Ovary (tissue), 7 donors: ENCODE measurements at regions not wholly inside any gene's neighbourhood (a gene's known extent, or its start where the extent isn't known, plus 50 kb on each side); places are given as distances from the start of the nearest gene placed in this dataset.

Source experiments
- DNase-seq, 5 donors: peaks; one replicate each; pipeline ENCODE4 v3.0.0-alpha.2; 2019 to 2020
- H3K27ac ChIP-seq, 2 donors: fragments of 200-600 bp; one replicate each; pipeline versions ENCODE4 v1.5.1 to v1.8.0; 2019 to 2022
- H3K27me3 ChIP-seq: fragments of 200-600 bp; one replicate; pipeline ENCODE4 v1.8.0; 2022
- H3K36me3 ChIP-seq: fragments of 200-600 bp; sonication (generic); one replicate; pipeline ENCODE4 v1.5.1; 2019
- H3K4me1 ChIP-seq: one replicate; pipeline ENCODE4 v1.8.1; 2013; ENCODE audit warnings: mild to moderate bottlenecking, moderate library complexity; ENCODE audit not compliant: insufficient read depth
- H3K4me3 ChIP-seq: fragments of 200-600 bp; sonication (generic); one replicate; pipeline ENCODE4 v1.5.1; 2017
- H3K9me3 ChIP-seq, 2 donors: fragments of 200-600 bp in 1 of 2; sonication (generic) in 1 of 2; one replicate each; pipeline versions ENCODE4 v1.5.1 to v1.8.1; 2013 to 2019; ENCODE audit warnings: mild to moderate bottlenecking in 1 of 2, moderate library complexity in 1 of 2
- CTCF ChIP-seq, 3 donors: fragments of 450-650 bp in 2 of 3; fragments of 200-600 bp in 1 of 3; IDR thresholded peaks; one replicate each; pipeline versions ENCODE4 v1.5.1 to v1.8.0; 2016 to 2022; ENCODE audit warnings: antibody characterized with exemption in 3 of 3, mild to moderate bottlenecking in 1 of 3
- EP300 ChIP-seq: sonication (generic); formaldehyde crosslinking; IDR thresholded peaks from one replicate; pipeline ENCODE4 v1.6.1; 2017; ENCODE audit warnings: antibody characterized with exemption
- POLR2A ChIP-seq: fragments of 450-650 bp; IDR thresholded peaks from one replicate; pipeline ENCODE4 v1.6.1; 2017; ENCODE audit warnings: antibody characterized with exemption, mild to moderate bottlenecking, moderate library complexity
- WGBS, 3 donors: extraction: QIAGEN DNeasy Blood & Tissue Kit in 1 of 3; methylation state at CpG; one replicate each; pipeline versions ENCODE4 v1.1.5 to v1.1.7; 2013 to 2017; 5-methylcytosine and 5-hydroxymethylcytosine counted together
- intact Hi-C, 4 donors: fragments of 100-400 bp; cut with DNase I; formaldehyde crosslinking; loops; one replicate each; pipeline versions ENCODE4 v1.11.0 to v1.15.1; 2022 to 2023
- donor health status: DM: no; HTN: no; CAD: no; lungs with moderate emphysema.
- donor health status: DM: no; HTN: no; CAD: no.
- donor health status: Bipolar disorder and iron deficiency.
- donor health status: DM: no; HTN: no; CAD: no.
- donor health status: DM: yes; HTN: yes; CAD: no.

DNA sequence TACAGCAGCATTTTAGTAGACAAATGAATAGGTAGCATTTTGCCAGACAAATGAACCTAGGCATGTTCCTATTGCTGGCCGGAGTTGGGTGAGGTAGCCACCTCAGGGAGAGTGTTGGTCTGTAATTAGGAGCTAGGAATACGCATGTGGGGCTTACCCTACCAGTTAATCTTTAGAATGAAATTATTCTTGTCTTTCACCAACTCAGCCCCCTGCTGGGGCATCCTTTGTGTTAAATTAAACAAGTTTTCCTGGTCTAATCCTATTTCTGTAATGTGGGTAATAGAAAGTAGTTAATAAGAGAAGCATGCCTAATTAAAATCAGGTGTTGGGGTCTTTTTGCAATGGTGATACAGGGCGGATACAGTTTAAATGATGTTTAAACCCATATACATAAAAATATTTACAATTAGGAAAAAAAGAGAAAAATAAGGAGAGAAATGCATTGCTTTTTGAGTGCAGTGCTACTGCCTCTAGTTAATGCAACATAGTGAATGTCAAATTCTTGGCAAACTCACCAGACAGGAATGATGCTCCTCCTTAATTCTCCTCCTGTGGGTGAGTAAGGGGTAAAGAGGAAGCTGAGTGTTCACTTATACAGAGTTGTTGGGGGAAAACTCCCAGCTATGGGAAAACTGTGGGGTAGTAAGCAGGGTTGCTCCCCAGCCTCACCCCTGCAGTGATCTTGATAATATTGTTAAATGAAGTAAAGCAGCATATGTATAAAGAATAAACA, 276.4 kb upstream of the EDNRB start:
- 78 to 88% (median 82%) methylated on average over 3 of the region's 3 CpGs for WGBS, 3 donors
- no peak for DNase-seq
- Histone ChIP-seq H3K27ac (no peak overlapping the region), H3K9me3 (no peaks in the 10 kb centered on the region), H3K4me3 (no peak overlapping the region), H3K4me1 (no peaks in the 10 kb centered on the region), H3K27me3 (no peaks in the 10 kb centered on the region), H3K36me3 (no peaks in the 10 kb centered on the region)
- TF ChIP-seq POLR2A (no peak), CTCF (IDR thresholded peaks at IDR 0.05) (no peak), EP300 (no peak)
- intact Hi-C loops = no loop called here

GRCh38 chr13:78193846-78194245, 275.2 kb upstream of the EDNRB start:
- H3K4me1 ChIP-seq = no peaks in the 10 kb centered on the region
- H3K4me3 ChIP-seq = no peak overlapping the region
- DNase-seq = no peak
- H3K9me3 ChIP-seq = no peaks in the 10 kb centered on the region
- no peak for TF ChIP-seq POLR2A
- TF ChIP-seq EP300 = no peak
- TF ChIP-seq CTCF (IDR thresholded peaks at IDR 0.05) = no peak
- H3K27ac ChIP-seq = no peak overlapping the region
- H3K27me3 ChIP-seq = no peaks in the 10 kb centered on the region
- no peaks in the 10 kb centered on the region for H3K36me3 ChIP-seq
- intact Hi-C loops = no loop called here

DNA sequence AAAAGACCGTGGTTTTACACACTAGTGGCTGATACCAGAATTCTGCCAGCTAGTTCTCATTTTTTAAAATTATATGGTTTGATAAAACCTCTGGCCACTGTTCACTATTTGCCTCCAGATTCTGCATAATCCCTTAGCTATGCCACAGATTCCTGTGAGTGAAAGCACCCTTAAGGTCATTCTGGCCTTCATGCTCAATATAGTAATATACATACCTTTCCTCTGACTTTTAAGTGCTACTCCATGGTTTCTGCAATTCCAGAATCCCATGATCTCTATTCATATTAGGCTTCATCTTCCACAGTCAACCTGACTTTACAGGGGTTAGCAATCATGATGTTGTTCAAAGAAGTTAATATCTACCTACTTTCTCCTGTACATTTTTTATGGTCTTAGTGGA, 274.1 kb upstream of the EDNRB start:
- Histone ChIP-seq H3K27me3 (no peaks in the 10 kb centered on the region), H3K4me3 (no peak overlapping the region), H3K4me1 (no peaks in the 10 kb centered on the region), H3K9me3 (no peaks in the 10 kb centered on the region), H3K36me3 (no peaks in the 10 kb centered on the region), H3K27ac (no peak overlapping the region)
- intact Hi-C loops = no loop called here
- no peak for TF ChIP-seq EP300
- TF ChIP-seq POLR2A = no peak
- no peak for TF ChIP-seq CTCF (IDR thresholded peaks at IDR 0.05)
- 3 to 44% (median 42%) methylated on average over 1 of the region's 1 CpG for WGBS, 3 donors
- no peak for DNase-seq

DNA sequence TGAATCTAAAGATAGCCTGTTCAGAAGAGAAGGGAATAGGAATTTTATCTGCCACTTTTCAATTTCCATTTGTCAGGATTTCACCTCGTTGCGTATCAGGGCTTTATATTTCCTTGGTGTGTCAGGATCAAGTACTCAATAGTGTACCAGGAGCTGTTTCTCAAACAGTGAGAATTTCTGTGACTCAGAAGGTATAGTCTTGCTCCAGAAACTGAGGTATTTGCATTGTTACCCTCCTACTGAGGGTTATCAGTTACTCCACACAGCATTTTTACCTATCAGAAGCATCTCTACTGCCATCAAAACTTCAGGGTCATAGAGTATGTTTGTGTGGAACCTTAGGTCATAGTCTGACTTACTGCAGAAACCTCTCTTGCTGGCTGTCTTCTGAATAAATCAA, 271.7 kb upstream of the EDNRB start:
- Histone ChIP-seq H3K4me1 (no peaks in the 10 kb centered on the region), H3K36me3 (no peaks in the 10 kb centered on the region), H3K9me3 (no peaks in the 10 kb centered on the region), H3K27me3 (no peaks in the 10 kb centered on the region), H3K4me3 (no peak overlapping the region), H3K27ac (no peak overlapping the region)
- intact Hi-C loops = no loop called here
- WGBS, 3 donors = 69 to 72% (median 72%) methylated on average over 2 of the region's 2 CpGs
- DNase-seq = no peak
- TF ChIP-seq CTCF (IDR thresholded peaks at IDR 0.05) (no peak), POLR2A (no peak), EP300 (no peak)
